ENCODE measurements at regions not wholly inside any gene's neighbourhood (a gene's known extent, or its start where the extent isn't known, plus 50 kb on each side); places are given as distances from the start of the nearest gene placed in this dataset.

DNA sequence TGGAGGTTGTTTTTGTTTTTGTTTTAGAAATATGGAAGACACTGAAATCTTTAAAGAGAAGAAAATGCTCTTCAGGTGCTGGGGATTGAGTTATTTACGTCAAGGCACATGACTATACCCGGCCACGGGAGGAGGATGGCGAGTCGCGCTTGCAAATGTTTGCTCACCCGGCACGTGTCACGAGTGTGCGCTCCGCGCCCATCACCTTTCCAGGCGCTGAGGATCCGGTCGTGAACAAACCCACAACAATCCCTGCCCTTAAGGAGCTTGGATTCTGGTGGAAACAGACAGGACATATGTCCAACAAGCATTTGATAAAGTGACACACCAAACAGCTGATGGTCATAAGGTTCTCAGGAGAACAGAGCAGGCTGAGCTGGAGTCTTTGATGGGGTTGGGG lies 715.5 kb downstream of the BRD1 start:
- FAIRE-seq: no peak

DNA sequence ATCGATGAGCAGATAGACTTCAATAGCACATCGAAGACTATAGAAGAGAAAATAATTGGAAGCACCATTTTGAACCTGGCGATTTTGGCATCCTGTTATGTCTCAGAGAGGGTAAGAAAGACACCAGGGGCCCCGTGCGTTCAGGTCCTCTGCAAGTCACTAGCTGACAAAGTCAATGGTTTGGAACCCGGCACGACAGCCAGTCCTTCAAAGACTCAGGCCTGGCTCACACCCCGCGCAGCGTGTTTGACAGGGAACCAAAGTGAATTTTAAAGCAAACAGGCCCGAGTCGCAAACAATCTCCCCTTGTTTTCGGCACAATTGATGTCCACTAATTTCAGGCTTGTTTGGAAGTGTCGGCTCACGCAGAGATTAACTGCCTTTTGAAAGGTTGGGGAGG lies 716.6 kb downstream of the BRD1 start:
- FAIRE-seq: no peak

DNA sequence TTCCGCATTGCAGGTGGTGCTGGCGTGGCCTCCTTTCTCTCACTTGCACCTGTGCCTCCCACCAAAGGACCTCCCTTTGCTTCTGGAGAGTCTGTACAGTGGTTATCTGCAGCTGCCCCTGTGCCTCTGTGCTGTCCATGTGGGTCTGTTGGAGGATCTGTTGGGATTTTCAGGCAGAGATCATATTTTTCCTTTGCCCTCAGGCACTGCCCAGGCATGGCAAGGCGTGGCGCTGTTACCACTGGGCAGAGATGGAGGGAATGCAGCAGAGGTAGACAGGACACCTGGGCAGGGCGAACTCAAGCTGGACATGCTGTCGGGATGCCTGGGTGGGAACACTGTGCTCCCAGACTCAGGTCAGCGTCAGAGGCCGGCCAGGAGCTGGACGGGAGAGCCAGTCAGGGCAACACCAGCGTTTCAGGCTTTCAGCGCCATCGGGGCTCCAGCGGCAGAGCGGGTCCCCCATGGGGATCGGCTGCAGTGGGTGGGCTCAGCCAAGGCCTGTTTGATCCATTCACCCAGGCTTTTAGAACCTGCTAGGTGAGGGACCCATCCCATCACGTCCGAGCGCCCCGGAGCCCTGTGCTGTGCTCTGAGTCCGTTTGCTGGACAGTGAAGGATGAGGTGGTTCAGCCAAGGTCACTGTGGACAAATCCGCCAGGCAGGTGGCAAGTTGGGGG lies 718.9 kb downstream of the BRD1 start:
- no peak for FAIRE-seq

DNA sequence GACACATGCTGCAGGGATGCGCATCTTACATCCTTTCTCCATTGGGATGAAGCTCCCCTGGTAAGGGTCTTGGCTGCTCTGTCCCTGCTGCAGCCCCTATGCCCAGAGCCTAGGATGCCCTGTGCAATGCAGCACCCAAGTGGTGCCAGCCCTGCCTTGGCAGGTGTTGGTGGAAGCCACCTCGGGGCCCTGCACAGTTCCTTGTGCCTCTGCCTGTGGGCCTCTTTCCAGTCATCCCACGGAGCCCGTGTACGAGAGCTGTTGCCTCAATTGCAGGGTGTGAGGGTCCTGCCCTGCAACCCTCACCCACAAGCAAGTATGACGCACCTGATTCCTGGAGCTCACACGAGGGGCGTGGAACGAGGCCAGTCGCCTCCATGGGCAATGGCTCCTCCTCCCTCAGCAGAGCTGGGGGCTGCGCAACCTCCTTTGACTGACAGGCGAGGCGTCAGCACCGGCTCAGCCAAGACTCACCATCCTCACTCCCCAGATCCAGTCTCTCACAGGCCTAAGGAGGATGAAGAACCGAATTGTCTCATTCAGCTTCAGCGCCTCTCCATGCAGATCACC lies 719.6 kb downstream of the BRD1 start:
- FAIRE-seq: no peak

GRCh38 chr22:49107561-49107960 lies 720.1 kb downstream of the BRD1 start:
- no peak for FAIRE-seq

DNA sequence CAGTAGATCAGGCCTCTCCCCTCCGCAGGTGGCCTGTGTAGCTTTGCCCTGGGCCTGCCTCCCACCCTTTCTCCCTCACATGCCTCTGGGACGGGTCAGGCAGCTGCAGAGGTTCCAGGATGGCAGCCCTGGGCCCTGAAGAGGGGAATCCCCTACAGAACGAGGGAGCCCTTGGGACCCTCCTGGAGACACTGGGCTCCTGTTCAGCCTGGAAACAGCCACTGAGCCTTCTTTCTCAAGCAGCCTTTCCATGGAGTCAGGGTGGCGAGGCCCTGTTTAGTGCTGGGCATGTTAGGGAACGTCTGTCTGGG lies 720.9 kb downstream of the BRD1 start:
- no peak for FAIRE-seq

- FAIRE-seq: no peak
Observed at GRCh38 chr22:49106096-49106841, 721.4 kb downstream of the BRD1 start.

DNA sequence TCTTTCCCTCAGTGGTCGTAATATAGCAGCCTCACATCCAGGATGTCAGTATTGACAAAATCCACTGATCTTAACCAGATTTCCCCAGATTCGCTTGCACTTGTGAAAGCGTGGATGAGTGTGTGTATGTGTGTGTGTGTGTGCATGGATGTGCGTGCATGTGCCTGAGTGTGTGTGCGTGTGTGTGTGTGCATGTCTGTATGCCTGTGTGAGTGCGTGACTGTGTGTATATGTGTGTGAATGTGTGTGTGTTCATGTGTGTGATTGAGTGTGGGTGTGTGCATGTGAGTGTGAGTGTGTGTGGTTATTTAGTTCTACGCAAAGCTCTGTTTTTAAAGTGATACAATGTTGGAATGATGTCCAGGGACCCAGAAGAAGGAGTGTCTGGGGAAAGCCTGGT lies 723.2 kb downstream of the BRD1 start:
- FAIRE-seq: no peak

DNA sequence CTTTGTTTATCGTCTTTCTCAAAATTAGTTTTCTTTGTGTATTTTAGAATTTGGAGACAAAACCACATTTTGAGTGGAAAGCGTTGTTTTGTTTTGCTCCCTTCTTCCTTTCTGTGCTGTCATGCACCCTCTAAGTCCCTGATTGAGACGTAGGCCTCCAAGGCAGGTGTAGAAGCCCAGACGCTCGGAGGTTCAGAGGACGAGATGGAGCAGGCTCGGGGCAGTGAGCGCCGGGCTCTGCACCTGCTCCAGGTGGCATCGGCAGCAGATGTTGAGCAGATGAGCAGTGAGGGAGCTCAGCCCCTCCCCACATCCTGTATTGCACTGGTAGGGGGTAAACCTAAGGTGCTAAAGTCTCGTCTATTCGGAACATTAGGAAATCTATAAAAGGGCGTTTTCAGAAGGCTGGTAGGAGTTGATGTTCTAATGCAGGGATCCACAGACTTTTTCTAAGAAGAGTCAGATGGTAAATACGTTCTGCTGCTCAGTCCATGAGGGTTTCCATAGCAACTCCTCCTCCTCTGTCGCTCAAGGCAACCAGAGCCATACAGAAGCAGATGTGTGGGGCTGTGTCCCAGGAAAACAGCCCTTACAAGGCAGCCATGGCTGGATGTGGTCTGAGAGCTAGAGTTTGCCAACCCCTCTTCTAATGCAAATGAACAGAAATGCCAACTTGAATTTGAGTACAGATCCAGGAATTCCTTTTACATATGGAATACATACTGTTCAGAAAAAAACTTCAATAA lies 724.2 kb downstream of the BRD1 start:
- no peak for FAIRE-seq

- FAIRE-seq: no peak
Observed at GRCh38 chr22:49102367-49102766, 725.3 kb downstream of the BRD1 start.

DNA sequence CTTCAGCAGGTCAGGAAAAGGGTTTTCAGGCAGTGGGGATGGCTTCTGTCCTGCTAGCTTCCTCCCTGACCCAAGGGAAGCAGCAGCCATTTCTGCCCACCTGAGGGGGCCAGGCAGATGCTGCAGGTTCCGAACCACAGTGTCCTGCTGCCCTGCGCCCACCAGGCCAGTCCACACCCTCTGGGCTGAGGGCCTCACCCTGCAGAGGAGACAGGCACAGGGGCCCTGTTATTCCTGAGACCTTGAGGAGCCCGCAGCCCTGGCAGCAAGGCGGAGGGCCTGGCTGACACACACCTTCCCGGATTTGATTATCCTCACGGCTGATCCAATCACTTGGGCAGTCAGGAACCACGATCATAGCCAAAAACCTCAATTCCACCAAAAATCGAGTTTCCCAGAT lies 725.8 kb downstream of the BRD1 start:
- no peak for FAIRE-seq

- no peak for FAIRE-seq
Observed at GRCh38 chr22:49101225-49101624, 726.4 kb downstream of the BRD1 start.

GRCh38 chr22:49100773-49101172 lies 726.9 kb downstream of the BRD1 start:
- no peak for FAIRE-seq

GRCh38 chr22:49100316-49100715 lies 727.4 kb downstream of the BRD1 start:
- no peak for FAIRE-seq

DNA sequence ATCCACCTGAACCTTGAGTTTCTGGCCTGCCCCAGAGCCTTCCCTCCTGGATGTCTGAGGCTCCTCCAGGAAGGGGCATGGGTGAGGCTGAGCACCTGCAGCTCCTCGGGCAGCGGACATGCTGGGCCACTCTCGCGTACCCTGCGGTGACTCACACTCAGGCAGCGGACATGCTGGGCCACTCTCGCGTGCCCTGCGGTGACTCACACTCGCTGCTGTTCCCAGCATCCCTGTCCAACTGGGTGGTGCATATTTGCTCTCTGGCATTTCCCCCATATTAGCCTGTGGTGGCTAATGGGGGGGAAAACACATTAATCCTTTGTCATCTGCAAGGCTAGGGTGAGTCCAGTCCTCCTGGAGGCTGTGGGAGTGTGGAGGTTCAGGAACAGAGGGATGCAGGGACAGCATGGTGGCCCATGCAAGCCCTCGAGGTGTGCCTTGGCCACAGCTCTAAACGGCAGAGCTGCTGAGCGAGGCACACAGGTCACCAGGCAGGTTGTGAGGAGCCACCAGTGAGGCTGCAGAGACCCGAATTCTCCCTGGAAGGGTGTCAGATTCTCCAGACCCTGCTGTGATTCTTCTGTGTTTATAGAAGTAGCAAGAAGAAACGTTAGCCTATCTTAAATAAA lies 728.1 kb downstream of the BRD1 start:
- no peak for FAIRE-seq

DNA sequence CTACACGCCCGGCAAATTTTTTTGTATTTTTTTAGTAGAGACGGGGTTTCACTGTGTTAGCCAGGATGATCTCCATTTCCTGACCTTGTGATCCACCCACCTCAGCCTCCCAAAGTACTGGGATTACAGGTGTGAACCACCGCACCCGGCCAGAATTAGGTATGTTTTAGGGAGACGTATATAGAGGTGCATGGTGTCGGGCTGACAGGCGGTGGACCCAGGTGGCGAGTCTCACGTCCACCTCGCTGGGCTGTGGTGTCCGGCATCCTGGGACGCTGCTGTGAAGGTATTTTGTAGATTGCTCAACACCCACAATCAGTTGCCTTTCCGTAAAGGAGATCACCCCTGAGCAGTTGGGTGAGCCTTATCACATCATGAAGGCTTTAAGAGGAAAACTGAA lies 728.6 kb downstream of the BRD1 start:
- FAIRE-seq: no peak

GRCh38 chr22:49097966-49098365 lies 729.7 kb downstream of the BRD1 start:
- FAIRE-seq: no peak

- FAIRE-seq: no peak
Observed at GRCh38 chr22:49097171-49097925, 730.3 kb downstream of the BRD1 start.

- no peak for FAIRE-seq
Observed at GRCh38 chr22:49096476-49096875, 731.2 kb downstream of the BRD1 start.

- no peak for FAIRE-seq
Observed at GRCh38 chr22:49095366-49095765, 732.3 kb downstream of the BRD1 start.

DNA sequence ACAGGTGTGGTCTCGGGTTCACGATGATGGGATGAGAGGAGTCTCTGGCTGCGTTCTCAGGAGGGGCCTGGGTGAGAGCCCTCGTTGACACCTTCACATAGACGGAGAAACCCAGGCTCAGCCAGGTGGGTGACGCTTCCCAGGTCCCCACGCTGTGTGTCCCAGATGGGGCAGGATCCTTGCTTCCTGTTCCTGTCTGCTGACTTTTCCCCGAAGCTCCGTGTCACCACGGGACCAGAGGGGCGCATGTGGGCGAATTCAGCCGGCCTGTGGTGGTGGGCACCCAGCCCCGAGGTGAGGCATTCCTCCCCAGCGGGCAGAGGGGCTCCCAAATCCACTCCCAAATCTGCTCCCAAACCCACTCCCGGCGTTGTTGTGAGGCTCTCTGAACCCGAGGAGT lies 732.8 kb downstream of the BRD1 start:
- FAIRE-seq: no peak

GRCh38 chr22:49094151-49094550 lies 733.5 kb downstream of the BRD1 start:
- no peak for FAIRE-seq
